Endothelial cell (in vitro differentiated cells): ENCODE measurements at regions not wholly inside any gene's neighbourhood (a gene's known extent, or its start where the extent isn't known, plus 50 kb on each side); places are given as distances from the start of the nearest gene placed in this dataset.
"Not testable (repeated sequence)": the region's sequence is repeated elsewhere in the genome, so short reads cannot be mapped to it uniquely, and the experiment has no call there.

Experiments used
- DNase-seq: peaks from one replicate; pipeline ENCODE4 v3.0.0; 2021; ENCODE audit warnings: low spot score
- H3K27ac Mint-ChIP-seq: one replicate; pipeline ENCODE4 v1.8.0; 2021; ENCODE audit warnings: mixed read lengths, inconsistent platforms; ENCODE audit not compliant: unreplicated experiment
- H3K27me3 Mint-ChIP-seq: one replicate; pipeline ENCODE4 v1.8.0; 2021; ENCODE audit warnings: mild to moderate bottlenecking, moderate library complexity, mixed read lengths, inconsistent platforms; ENCODE audit not compliant: unreplicated experiment
- H3K36me3 Mint-ChIP-seq: one replicate; pipeline ENCODE4 v1.8.0; 2021; ENCODE audit warnings: mild to moderate bottlenecking, low read depth, mixed read lengths, inconsistent platforms; ENCODE audit not compliant: unreplicated experiment
- H3K4me1 Mint-ChIP-seq: one replicate; pipeline ENCODE4 v1.8.0; 2021; ENCODE audit warnings: mild to moderate bottlenecking, mixed read lengths, inconsistent platforms; ENCODE audit not compliant: unreplicated experiment
- H3K4me3 Mint-ChIP-seq: one replicate; pipeline ENCODE4 v1.8.0; 2021; ENCODE audit warnings: mild to moderate bottlenecking, mixed read lengths, inconsistent platforms; ENCODE audit not compliant: unreplicated experiment
- H3K9me3 Mint-ChIP-seq: one replicate; pipeline ENCODE4 v1.8.0; 2021; ENCODE audit warnings: mixed read lengths, inconsistent platforms; ENCODE audit not compliant: unreplicated experiment
- TF ChIP-seq, protein P1 (sequence below): fragments of 200-600 bp; sonication (generic); IDR thresholded peaks from one replicate; pipeline ENCODE4 v1.5.0; 2021; ENCODE audit warnings: antibody characterized with exemption; ENCODE audit not compliant: unreplicated experiment

DNA sequence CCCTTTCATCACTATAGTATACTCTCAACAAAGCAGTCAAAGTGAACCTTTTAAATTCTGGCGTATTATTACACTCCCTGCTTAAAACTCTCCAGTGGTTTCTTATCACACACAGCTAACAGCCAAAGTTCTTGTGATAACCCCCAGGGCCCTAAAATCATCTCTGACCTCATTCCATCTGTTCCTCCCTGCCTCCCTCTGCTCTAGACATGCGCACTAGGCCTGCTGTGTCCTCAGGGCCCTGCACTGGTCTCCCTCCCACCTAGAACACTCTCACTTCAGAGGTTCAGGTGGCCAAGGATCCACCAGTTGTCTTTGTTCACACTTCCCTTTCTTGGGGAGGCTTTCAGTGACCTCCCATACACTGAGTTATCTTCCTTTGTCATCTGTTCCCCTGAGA lies 603.4 kb downstream of the DSC3 start:
- DNase-seq: no peak
- H3K27ac Mint-ChIP-seq: no peak overlapping the region
- H3K9me3 Mint-ChIP-seq: no peaks in the 10 kb centered on the region
- H3K4me1 Mint-ChIP-seq: no peaks in the 10 kb centered on the region
- H3K4me3 Mint-ChIP-seq: no peak overlapping the region
- H3K36me3 Mint-ChIP-seq: no peaks in the 10 kb centered on the region
- TF ChIP-seq, protein P1, sequence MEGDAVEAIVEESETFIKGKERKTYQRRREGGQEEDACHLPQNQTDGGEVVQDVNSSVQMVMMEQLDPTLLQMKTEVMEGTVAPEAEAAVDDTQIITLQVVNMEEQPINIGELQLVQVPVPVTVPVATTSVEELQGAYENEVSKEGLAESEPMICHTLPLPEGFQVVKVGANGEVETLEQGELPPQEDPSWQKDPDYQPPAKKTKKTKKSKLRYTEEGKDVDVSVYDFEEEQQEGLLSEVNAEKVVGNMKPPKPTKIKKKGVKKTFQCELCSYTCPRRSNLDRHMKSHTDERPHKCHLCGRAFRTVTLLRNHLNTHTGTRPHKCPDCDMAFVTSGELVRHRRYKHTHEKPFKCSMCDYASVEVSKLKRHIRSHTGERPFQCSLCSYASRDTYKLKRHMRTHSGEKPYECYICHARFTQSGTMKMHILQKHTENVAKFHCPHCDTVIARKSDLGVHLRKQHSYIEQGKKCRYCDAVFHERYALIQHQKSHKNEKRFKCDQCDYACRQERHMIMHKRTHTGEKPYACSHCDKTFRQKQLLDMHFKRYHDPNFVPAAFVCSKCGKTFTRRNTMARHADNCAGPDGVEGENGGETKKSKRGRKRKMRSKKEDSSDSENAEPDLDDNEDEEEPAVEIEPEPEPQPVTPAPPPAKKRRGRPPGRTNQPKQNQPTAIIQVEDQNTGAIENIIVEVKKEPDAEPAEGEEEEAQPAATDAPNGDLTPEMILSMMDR: no peak
- H3K27me3 Mint-ChIP-seq: no peaks in the 10 kb centered on the region

DNA sequence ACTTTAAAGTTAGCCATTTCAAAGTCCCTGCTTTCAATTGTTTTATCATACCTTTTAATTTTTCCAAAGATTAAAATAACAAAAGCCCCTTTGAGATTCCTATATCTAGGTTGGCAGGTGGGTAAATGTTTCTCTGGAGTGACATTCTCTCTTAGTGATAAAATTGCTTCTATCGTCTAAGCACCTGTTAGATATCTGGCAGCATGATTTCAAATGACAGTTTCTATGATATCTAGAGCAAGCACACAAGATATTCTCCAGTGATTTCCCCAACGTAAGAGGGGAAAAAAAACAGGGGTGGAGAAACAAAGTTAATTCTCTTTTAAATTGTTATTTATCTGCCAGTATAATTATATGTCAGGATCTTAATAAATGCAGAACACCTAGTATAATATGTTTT lies 610.2 kb downstream of the DSC3 start:
- H3K27me3 Mint-ChIP-seq: no peaks in the 10 kb centered on the region
- no peaks in the 10 kb centered on the region for H3K36me3 Mint-ChIP-seq

DNA sequence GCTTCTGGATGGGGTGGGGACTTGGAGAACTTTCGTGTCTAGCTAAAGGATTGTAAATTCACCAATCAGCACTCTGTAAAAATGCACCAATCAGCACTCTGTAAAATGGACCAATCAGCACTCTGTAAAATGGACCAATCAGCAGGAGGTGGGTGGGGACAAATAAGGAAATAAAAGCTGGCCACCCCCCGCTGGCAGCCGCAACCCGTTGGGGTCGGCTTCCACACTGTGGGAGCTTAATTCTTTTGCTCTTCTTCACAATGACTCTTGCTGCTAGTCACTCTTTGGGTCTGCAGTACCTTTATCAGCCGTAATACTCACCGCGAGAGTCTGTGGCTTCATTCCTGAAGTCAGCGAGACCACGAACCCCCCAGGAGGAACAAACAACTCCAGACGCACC lies 623.1 kb downstream of the DSC3 start:
- not testable (repeated sequence) for H3K4me3 Mint-ChIP-seq, H3K36me3 Mint-ChIP-seq, H3K27me3 Mint-ChIP-seq, H3K9me3 Mint-ChIP-seq, DNase-seq, H3K4me1 Mint-ChIP-seq, H3K27ac Mint-ChIP-seq

More for the DNA sequence above, 610.2 kb downstream of the DSC3 start:
- no peaks in the 10 kb centered on the region for H3K4me1 Mint-ChIP-seq
- H3K27ac Mint-ChIP-seq: no peak overlapping the region
- H3K4me3 Mint-ChIP-seq: no peak overlapping the region
- no peaks in the 10 kb centered on the region for H3K9me3 Mint-ChIP-seq
- TF ChIP-seq, protein P1: no peak
- DNase-seq: no peak

DNA sequence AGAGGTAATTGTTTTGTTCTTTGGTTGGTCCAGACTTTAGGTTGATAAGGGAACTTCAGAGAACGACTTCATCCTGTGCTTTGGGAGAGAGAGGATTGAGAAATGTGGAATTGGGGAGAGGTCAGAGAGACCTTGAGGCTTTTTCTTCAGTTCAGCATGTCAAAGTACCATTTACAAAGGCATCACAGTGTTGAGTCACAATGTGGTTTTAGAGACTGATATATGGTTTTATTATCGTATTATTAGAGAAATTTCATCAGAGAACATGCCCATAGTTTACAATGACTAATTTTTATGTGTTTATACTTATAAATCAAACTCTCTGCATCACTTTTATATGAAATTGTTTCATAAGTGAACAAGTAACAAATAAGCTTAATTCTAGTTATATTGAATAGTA lies 626.6 kb downstream of the DSC3 start:
- Mint-ChIP-seq H3K4me3 (no peak overlapping the region), H3K27ac (no peak overlapping the region), H3K36me3 (no peaks in the 10 kb centered on the region), H3K4me1 (no peaks in the 10 kb centered on the region), H3K9me3 (no peaks in the 10 kb centered on the region), H3K27me3 (no peaks in the 10 kb centered on the region)
- TF ChIP-seq, protein P1: no peak
- no peak for DNase-seq

DNA sequence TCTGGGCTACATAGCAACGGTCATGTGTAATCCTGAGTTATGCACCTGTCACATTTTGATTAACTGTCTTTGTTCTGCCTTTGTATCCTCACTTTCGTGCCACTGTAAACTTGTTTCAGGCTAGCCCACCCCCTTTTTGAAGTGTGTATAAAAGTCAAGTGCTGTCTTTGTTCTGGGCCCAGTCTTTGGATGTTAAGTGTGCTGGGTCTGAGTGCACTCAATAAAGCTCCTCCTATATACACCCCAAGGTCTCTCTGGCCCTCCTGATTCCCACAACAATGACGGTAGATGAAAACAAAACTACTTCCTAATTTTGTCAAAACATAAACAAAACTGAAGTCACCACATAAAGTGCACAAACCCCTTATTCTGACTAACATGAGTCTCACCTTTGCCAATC lies 633.4 kb downstream of the DSC3 start:
- H3K27ac Mint-ChIP-seq: no peak overlapping the region
- no peaks in the 10 kb centered on the region for H3K27me3 Mint-ChIP-seq
- H3K4me3 Mint-ChIP-seq: no peak overlapping the region
- TF ChIP-seq, protein P1: no peak
- no peaks in the 10 kb centered on the region for H3K9me3 Mint-ChIP-seq
- H3K36me3 Mint-ChIP-seq: no peaks in the 10 kb centered on the region
- DNase-seq: no peak
- H3K4me1 Mint-ChIP-seq: no peaks in the 10 kb centered on the region

DNA sequence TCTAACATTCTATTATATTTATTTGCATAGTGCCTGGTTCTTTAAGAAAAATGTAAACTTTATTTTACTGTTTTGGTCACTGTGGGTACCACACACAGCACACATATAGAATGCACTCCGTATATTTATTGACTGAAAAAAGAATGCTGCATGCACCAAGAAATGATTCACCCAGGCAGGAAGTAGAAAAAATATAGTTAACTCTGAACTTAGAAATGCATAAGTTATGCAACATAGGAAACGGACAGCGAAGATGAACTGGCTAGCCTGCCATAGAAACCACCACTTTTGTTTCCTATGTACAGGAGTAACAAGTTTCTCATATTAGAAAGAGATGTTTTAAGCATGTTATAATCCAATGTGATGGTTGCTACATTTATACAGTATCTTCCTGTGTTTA lies 635.8 kb downstream of the DSC3 start:
- Mint-ChIP-seq H3K27ac (no peak overlapping the region), H3K4me3 (no peak overlapping the region), H3K9me3 (no peaks in the 10 kb centered on the region), H3K36me3 (no peaks in the 10 kb centered on the region), H3K27me3 (no peaks in the 10 kb centered on the region), H3K4me1 (no peaks in the 10 kb centered on the region)
- no peak for DNase-seq
- TF ChIP-seq, protein P1: no peak
